Esophagus muscularis mucosa (tissue), 4 donors: ENCODE measurements at regions not wholly inside any gene's neighbourhood (a gene's known extent, or its start where the extent isn't known, plus 50 kb on each side); places are given as distances from the start of the nearest gene placed in this dataset.

Experiments
- CTCF ChIP-seq, 3 experiments: fragments of 200-600 bp in 2 of 3; fragments of 450-650 bp in 1 of 3; sonication (generic) in 2 of 3; IDR thresholded peaks; one replicate each; pipeline ENCODE4 v1.5.1; 2017 to 2019; ENCODE audit warnings: antibody characterized with exemption in 3 of 3, mild to moderate bottlenecking in 2 of 3, moderate library complexity in 1 of 3
- EP300 ChIP-seq: sonication (generic); formaldehyde crosslinking; IDR thresholded peaks from one replicate; pipeline ENCODE4 v1.6.1; 2017; ENCODE audit warnings: antibody characterized with exemption
- POLR2A ChIP-seq: fragments of 450-650 bp; IDR thresholded peaks from one replicate; pipeline ENCODE4 v1.6.1; 2017; ENCODE audit warnings: antibody characterized with exemption, moderate library complexity, mild to moderate bottlenecking, low read depth
- POLR2AphosphoS5 ChIP-seq, 2 donors: sonication (generic); formaldehyde crosslinking; IDR thresholded peaks; one replicate each; pipeline ENCODE4 v1.6.1; 2017; ENCODE audit warnings: antibody characterized with exemption in 2 of 2

- TF ChIP-seq CTCF (IDR thresholded peaks at IDR 0.05) (no peak), EP300 (no peak), POLR2A (no peak), POLR2AphosphoS5 (IDR thresholded peaks at IDR 0.05) (no peak)
These were observed 198.9 kb upstream of the SLC16A7 start for GRCh38 chr12:59396919-59397318.
